Natural killer cell treated with Interleukin-12 subunit alpha and Interleukin-12 subunit beta and Interleukin-15 and Interleukin-18, amount 100 ng/mL, for 72 hours (primary cell): ENCODE measurements at regions not wholly inside any gene's neighbourhood (a gene's known extent, or its start where the extent isn't known, plus 50 kb on each side); places are given as distances from the start of the nearest gene placed in this dataset.
"Not testable (repeated sequence)": the region's sequence is repeated elsewhere in the genome, so short reads cannot be mapped to it uniquely, and the experiment has no call there.

Source experiments
- ATAC-seq, 2 donors: fragments of 150-1000 bp; cut with Tn5 transposase in 1 of 2; sonication (Bioruptor Pico), chemical (Tn5 transposase) in 1 of 2; 2 replicates each; pipeline ENCODE4 v1.10.0; 2021
- DNase-seq: peaks from one replicate; pipeline ENCODE4 v3.0.0; 2022; ENCODE audit warnings: low spot score
- H3K27ac Mint-ChIP-seq, 2 donors: 1 replicate in 1 of 2; 2 replicates in 1 of 2; pipeline ENCODE4 v1.8.0; 2022; ENCODE audit warnings: mixed read lengths in 2 of 2, mild to moderate bottlenecking in 1 of 2, moderate library complexity in 1 of 2
- H3K27me3 Mint-ChIP-seq, 2 donors: 1 replicate in 1 of 2; 2 replicates in 1 of 2; pipeline ENCODE4 v1.8.0; 2022; ENCODE audit warnings: mixed read lengths in 2 of 2
- H3K36me3 Mint-ChIP-seq: one replicate; pipeline ENCODE4 v1.8.0; 2022; ENCODE audit warnings: mixed read lengths
- H3K4me1 Mint-ChIP-seq, 2 donors: 1 replicate in 1 of 2; 2 replicates in 1 of 2; pipeline ENCODE4 v1.8.0; 2022; ENCODE audit warnings: low read depth in 2 of 2, mixed read lengths in 2 of 2, mild to moderate bottlenecking in 1 of 2
- H3K4me3 Mint-ChIP-seq: one replicate; pipeline ENCODE4 v1.8.0; 2022; ENCODE audit warnings: mixed read lengths
- H3K9me3 Mint-ChIP-seq: 2 replicates; pipeline ENCODE4 v1.8.0; 2022; ENCODE audit warnings: mixed read lengths

DNA sequence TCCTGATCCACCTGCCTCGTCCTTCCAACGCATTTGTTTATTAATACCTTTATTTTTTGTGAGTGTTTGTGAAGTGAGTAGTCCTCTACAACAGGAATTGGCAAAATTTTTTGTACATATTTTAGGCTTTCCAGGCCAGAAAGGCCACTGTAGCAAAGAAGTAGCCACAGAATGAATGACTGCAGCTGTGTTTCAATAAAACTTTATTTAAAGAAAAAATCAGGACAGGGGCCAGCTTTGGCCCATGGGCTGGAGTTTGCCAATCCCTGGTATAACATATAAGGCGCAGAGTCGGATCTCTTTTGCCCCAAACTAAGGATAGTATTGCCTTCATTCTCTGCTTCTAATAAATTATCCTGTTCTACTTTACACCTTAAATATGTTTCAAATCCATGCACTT, 198.0 kb upstream of the COX10 start:
- no peak overlapping the region for H3K4me3 Mint-ChIP-seq
- no peaks in the 10 kb centered on the region for H3K36me3 Mint-ChIP-seq
- DNase-seq (no peak), ATAC-seq (no peak)
- H3K9me3 Mint-ChIP-seq, result no peaks in the 10 kb centered on the region
- no peak overlapping the region for H3K27ac Mint-ChIP-seq
- H3K27me3 Mint-ChIP-seq, result peaks cover 3 to 7% of the 10 kb centered on the region in 2 donors
- H3K4me1 Mint-ChIP-seq, result no peaks in the 10 kb centered on the region

DNA sequence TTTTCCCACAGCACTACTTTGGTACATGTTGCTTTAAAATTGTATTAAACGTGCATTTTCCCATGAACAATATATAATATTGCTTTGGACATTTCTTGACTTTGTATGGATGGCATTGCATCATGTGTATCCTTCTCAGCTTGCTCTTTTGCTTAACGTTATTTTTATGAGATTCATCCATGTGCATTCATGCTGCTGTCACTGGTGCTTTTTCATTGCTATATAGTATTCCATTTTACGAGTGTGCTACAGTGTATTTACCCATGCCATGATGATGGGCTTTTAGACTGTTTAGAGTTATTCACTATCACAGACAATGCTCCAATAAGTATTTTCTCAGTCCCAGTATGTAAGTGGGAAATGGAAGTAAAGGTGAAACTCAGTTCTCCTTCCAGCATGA, 195.2 kb upstream of the COX10 start:
- Mint-ChIP-seq H3K9me3 (no peaks in the 10 kb centered on the region), H3K36me3 (no peaks in the 10 kb centered on the region), H3K4me1 (no peaks in the 10 kb centered on the region), H3K27ac (no peak overlapping the region), H3K27me3 (no peaks in the 10 kb centered on the region), H3K4me3 (no peak overlapping the region)
- ATAC-seq, result no peak
- DNase-seq, result no peak

DNA sequence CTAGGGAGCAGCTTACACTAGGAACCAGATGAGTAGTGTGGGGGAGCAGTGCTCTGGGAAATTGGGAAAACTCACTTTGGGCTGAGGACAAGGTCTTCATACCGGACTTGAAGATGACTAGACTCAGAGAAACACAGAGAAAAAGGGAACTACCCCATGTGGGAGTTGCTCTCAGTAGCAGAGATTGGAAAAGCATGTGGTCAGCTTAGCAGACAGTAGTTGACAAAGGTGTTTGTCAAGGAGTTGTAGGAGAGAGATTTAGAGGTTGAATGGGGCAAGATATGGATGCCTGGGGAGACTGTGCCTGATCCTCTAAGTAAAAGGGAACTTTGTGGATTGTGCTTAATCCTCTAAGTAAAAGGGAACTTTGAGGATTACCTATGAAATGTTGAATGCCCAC, 194.5 kb upstream of the COX10 start:
- Mint-ChIP-seq H3K9me3 (no peaks in the 10 kb centered on the region), H3K36me3 (no peaks in the 10 kb centered on the region), H3K4me3 (no peak overlapping the region), H3K27ac (no peak overlapping the region), H3K4me1 (no peaks in the 10 kb centered on the region), H3K27me3 (no peaks in the 10 kb centered on the region)
- DNase-seq, result no peak
- no peak for ATAC-seq

DNA sequence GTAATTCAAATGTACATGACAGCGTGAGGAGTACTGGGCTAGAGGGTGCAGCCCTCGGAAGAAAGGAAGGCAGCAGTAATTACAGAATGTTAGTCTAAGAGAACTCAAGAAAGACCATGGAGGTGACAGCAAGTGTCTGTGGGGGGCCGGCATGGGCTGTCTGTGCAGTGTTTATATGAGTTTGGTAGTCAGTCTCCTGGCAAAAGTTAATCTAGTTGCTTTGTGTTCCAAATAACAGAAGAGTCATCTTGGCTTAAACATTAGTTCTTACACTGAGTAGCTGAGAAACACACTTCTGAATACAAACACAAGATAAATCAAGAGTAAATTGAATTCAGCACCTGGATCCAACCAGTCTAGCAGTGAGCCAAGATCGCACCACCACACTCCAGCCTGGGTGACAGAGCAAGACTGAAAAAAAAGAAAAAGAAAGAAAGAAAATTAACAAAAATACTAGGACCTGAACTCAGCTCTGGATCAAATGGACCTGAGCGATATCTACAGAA, 189.3 kb upstream of the COX10 start:
- Mint-ChIP-seq H3K27ac (no peak overlapping the region), H3K27me3 (peaks cover 0 to 6% of the 10 kb centered on the region in 2 donors), H3K9me3 (no peaks in the 10 kb centered on the region), H3K4me3 (no peak overlapping the region), H3K4me1 (no peaks in the 10 kb centered on the region), H3K36me3 (no peaks in the 10 kb centered on the region)
- ATAC-seq (no peak), DNase-seq (no peak)

DNA sequence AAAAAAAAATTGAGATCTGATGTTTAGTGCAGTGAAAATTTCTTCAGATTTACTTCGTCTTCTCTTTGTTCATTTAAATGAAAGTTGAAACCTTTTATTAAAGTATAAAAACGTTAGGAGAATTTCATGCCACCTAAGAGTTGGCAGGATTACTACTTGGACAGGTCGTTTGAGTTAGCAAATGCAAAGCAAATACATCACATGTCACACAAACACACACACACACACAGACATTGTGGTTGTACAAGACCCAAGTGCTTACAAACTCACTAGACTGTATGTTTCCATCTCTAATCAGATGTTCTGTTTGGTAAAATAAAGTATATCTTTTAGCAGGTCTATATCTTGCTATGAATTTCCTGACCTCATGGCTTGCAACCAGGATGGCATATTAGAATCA, 185.6 kb upstream of the COX10 start:
- Mint-ChIP-seq H3K9me3 (no peaks in the 10 kb centered on the region), H3K4me3 (no peak overlapping the region)

DNA sequence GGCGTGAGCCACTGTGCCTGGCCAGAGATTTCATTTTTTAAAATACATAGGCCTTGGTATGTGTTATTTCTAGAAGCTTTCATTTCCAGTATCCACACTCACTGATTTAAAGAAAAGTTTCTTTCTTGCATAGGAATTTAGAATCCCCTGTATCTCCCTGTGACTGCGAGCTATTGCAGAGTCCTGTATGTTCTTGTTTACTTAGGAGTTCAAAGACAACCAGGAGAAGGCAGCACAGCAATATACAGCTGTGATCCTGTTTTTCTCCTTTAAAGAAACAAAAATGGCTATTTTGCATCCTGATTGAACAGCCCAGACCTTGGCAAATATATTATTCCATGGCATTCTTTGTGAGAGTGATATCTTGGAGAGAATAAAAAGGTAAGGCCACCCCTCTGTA, 185.0 kb upstream of the COX10 start:
- DNase-seq (no peak), ATAC-seq (no peak)
- no peaks in the 10 kb centered on the region for H3K36me3 Mint-ChIP-seq
- H3K27me3 Mint-ChIP-seq, result peaks cover 0 to 6% of the 10 kb centered on the region in 2 donors
- H3K9me3 Mint-ChIP-seq, result no peaks in the 10 kb centered on the region
- no peak overlapping the region for H3K4me3 Mint-ChIP-seq
- H3K27ac Mint-ChIP-seq, result no peak overlapping the region
- H3K4me1 Mint-ChIP-seq, result no peaks in the 10 kb centered on the region

More for the DNA sequence above, 185.6 kb upstream of the COX10 start:
- no peak for DNase-seq
- Mint-ChIP-seq H3K27ac (no peak overlapping the region), H3K36me3 (no peaks in the 10 kb centered on the region), H3K27me3 (peaks cover 0 to 6% of the 10 kb centered on the region in 2 donors), H3K4me1 (no peaks in the 10 kb centered on the region)
- no peak for ATAC-seq

DNA sequence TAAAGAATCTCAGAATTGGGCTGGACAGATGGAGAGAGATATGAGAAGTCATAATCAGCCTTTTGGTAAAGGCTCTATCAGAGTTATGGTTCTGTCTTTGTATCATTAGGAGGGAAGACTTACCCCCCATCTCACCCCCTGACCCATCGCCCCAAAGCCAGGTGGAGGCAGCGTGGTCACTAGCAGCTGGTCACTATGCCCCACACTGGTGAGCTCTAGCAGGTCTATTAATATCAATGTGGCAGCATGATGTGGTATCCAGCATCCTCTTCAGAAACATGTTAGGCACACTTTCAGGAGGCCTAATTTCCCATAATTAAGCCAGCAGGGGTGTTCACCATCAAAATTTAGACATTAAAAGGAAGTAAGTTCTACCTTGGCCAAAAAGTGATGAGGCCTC, 183.8 kb upstream of the COX10 start:
- H3K27me3 Mint-ChIP-seq, result peaks cover 0 to 6% of the 10 kb centered on the region in 2 donors
- H3K36me3 Mint-ChIP-seq, result no peaks in the 10 kb centered on the region
- H3K27ac Mint-ChIP-seq, result no peak overlapping the region
- H3K9me3 Mint-ChIP-seq, result no peaks in the 10 kb centered on the region
- ATAC-seq (no peak), DNase-seq (no peak)
- no peak overlapping the region for H3K4me3 Mint-ChIP-seq
- H3K4me1 Mint-ChIP-seq, result no peaks in the 10 kb centered on the region

DNA sequence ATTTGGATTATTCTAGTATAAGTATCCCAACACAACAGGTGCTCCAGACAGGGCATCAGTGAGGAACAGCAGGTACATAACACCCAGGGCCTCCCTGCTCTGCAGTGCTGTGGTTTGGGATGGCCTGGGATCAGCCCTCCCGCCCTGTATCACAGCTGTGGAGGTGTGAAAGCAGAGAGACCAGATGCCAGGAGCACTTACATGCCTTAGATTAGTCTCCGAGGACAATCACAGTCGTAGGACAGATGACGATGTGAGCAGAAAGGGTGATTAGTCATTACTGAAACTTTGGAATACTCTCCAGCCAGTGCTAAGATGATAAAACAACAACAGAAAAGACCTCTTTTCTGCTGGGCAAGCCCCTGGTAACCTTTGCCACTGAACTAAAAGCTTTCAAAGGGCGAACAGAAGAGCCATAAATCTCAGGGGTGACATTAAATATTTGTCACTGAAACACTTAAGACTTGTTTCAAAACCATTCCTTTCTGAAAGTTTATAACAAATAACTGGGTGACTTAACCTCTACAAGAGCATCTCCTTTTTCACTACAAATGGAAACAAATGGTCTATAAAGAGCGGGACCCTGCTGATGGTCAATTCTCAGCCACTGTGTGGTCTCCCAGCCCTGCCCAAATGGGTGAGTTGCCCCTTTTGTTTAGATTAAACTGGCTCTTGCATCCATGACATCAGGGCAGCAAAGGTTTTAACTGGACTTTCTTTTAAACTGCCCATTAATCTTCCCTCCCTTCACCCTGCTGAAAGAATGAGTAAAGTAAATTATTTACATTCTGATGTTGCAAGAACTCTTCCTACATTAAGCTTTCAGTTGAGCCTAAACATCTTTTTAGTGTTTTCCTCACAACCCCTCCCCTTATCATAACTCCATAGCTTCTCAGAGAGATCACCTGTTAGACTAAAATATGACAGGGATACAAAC, 183.1 kb upstream of the COX10 start:
- H3K27ac Mint-ChIP-seq, result no peak overlapping the region
- no peaks in the 10 kb centered on the region for H3K36me3 Mint-ChIP-seq
- peaks cover 0 to 6% of the 10 kb centered on the region in 2 donors for H3K27me3 Mint-ChIP-seq
- no peaks in the 10 kb centered on the region for H3K4me1 Mint-ChIP-seq
- H3K9me3 Mint-ChIP-seq, result no peaks in the 10 kb centered on the region
- H3K4me3 Mint-ChIP-seq, result no peak overlapping the region
- ATAC-seq (no peak), DNase-seq (no peak)

DNA sequence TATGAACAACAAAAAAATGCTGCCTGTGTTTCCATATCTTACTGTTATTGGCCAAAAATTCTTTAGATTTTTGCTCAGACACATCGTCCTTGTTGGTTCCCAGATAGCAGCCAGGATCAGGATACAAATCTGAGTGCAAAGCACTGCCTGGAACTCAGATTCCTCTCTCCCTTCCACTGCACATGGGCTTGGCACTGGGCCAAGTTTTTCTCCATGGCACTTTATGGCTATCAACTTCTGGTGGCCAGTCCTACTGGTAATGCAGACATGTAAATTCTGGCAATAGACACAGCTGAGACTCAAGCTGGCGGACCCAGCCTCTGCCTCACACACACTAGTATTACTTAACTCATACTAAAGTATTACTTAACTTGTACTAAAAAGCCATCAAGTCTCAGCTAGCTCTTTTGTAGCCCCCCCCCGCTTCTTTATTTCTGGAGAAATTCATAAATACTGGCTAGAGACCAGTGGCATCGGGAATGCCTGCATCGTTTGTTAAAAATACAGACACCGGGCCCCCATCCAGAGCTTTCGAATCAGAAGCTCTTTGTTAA, 181.2 kb upstream of the COX10 start:
- Mint-ChIP-seq H3K9me3 (no peaks in the 10 kb centered on the region), H3K27me3 (peaks cover 0 to 2% of the 10 kb centered on the region in 2 donors), H3K27ac (no peak overlapping the region), H3K4me3 (no peak overlapping the region), H3K36me3 (no peaks in the 10 kb centered on the region), H3K4me1 (no peaks in the 10 kb centered on the region)
- ATAC-seq (no peak), DNase-seq (no peak)

DNA sequence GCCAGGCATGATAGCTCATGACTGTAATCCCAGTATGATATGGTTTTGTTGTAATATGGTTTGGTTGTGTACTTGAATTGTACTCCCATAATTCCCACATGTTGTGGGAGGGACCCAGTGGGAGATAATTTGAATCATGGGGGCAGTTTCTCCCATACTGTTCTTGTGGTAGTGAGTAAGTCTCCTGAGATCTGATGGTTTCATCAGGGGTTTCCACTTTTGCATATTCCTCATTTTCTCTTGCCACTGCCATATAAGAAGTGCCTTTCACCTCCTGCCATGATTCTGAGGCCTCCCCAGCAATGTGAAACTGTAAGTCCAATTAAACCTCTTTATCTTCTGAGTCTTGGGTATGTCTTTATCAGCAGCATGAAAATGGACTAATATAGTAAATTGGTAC, 160.3 kb upstream of the COX10 start:
- not testable (repeated sequence) for H3K27me3 Mint-ChIP-seq, ATAC-seq

DNA sequence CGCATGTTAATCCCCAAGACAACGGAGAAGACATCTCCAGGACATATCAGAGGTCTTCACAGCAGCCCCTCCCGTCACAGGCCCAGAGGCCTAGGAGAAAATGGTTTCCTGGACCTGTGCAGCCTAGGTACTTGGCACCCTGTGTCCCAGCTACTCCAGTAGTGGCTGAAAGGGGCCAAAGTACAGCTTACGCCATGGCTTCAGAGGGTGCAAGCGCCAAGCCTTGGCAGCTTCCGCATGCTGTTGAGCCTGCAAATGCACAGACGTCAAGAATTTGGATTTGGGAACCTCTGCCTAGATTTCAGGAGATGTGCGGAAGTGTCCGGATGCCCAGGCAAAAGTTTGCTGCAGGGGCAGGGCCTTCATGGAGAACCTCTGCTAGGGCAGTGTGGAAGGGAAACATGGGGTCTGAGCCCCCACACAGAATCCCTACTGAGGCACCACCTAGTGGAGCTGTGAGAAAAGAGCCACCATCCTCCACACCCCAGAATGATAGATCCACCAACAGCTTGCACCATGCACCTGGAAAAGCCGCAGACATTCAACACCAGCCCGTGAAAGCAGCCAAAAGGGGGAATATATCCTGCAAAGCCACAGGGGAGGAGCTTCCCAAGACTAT, 159.3 kb upstream of the COX10 start:
- Mint-ChIP-seq H3K36me3 (no peaks in the 10 kb centered on the region), H3K27me3 (no peaks in the 10 kb centered on the region), H3K27ac (no peak overlapping the region), H3K4me1 (no peaks in the 10 kb centered on the region), H3K4me3 (no peak overlapping the region), H3K9me3 (no peaks in the 10 kb centered on the region)
- DNase-seq (no peak), ATAC-seq (no peak)

More for the DNA sequence above, 160.3 kb upstream of the COX10 start:
- not testable (repeated sequence) for H3K4me3 Mint-ChIP-seq, H3K36me3 Mint-ChIP-seq, H3K27ac Mint-ChIP-seq, H3K9me3 Mint-ChIP-seq, DNase-seq, H3K4me1 Mint-ChIP-seq

DNA sequence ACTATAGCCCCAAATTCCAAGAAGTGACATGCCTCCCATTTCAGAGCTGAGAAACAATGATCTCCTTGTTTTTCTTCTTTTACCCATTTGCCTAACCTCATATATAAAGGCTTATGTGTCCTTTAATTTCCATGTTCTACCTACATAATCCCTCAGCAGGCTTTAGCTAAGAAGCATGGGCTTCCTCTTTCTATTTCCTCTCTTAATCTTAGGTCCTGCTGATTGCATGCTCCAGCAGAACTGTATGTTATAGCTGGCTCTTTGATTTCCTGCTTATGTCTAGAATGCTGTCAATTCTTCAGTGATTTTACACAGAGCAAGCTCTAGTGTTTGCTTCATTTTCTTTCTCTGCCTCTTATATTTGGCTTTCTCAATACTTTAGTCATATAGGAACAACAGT, 151.7 kb upstream of the COX10 start:
- H3K4me1 Mint-ChIP-seq, result no peaks in the 10 kb centered on the region
- no peaks in the 10 kb centered on the region for H3K36me3 Mint-ChIP-seq
- no peak overlapping the region for H3K27ac Mint-ChIP-seq
- H3K9me3 Mint-ChIP-seq, result no peaks in the 10 kb centered on the region
- H3K4me3 Mint-ChIP-seq, result no peak overlapping the region
- ATAC-seq (no peak), DNase-seq (no peak)
- H3K27me3 Mint-ChIP-seq, result peaks cover 2 to 6% of the 10 kb centered on the region in 2 donors

DNA sequence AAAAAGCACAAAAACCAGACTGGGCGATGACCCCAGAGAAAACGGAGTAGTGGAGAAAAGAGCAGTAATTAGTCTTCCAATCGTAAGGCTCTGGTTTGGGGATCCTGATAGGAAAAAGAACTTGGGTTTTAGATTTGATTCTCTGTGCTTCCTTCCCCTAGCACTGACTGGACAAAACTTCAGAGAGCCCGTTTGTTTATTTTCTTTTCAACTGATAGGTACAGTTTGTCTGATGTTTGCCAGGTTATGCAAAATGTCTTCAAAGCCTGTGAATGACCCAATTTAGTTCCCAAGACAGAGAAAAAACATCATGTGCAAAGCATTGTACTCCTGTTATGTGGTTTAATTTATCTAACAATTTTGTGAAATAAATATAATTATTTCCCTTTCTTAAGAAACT, 151.1 kb upstream of the COX10 start:
- no peak for DNase-seq
- H3K27me3 Mint-ChIP-seq, result peaks cover 2 to 6% of the 10 kb centered on the region in 2 donors
- H3K36me3 Mint-ChIP-seq, result no peaks in the 10 kb centered on the region
- no peaks in the 10 kb centered on the region for H3K4me1 Mint-ChIP-seq
- no peak overlapping the region for H3K27ac Mint-ChIP-seq
- H3K9me3 Mint-ChIP-seq, result no peaks in the 10 kb centered on the region
- H3K4me3 Mint-ChIP-seq, result no peak overlapping the region
- no peak for ATAC-seq

DNA sequence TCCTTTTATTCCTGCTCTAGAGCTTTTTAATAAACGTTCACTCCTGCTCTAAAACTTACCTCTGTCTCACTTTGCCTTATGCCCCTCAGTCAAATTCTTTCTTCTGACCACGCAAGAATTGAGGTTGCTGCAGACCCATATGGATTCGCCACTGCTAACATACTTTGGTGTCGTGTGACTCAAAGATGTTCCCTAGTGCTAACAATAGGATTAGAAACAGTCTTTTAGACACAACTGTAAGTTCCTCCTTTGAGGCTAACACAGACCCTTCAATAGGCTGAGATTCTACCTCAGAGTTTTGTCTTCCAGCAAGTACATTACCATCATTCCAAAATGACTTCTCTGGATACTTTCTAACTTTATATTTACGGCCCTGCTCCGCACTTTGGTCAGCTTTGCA, 149.5 kb upstream of the COX10 start:
- Mint-ChIP-seq H3K4me3 (no peak overlapping the region), H3K36me3 (no peaks in the 10 kb centered on the region), H3K27ac (no peak overlapping the region), H3K4me1 (no peaks in the 10 kb centered on the region), H3K27me3 (peaks cover 2 to 6% of the 10 kb centered on the region in 2 donors), H3K9me3 (no peaks in the 10 kb centered on the region)
- DNase-seq (no peak), ATAC-seq (no peak)
